Hepatocyte (in vitro differentiated cells): ENCODE measurements at regions not wholly inside any gene's neighbourhood (a gene's known extent, or its start where the extent isn't known, plus 50 kb on each side); places are given as distances from the start of the nearest gene placed in this dataset.

ENCODE experiments used
- DNase-seq: peaks from one replicate; pipeline ENCODE4 v3.0.0-alpha.2; 2016; ENCODE audit warnings: low spot score
- H2AFZ ChIP-seq: fragments of 200-600 bp; sonication (generic); 2 replicates; pipeline ENCODE4 v1.6.0; 2016; ENCODE audit warnings: antibody characterized with exemption, mild to moderate bottlenecking
- H3K27ac ChIP-seq: fragments of 200-600 bp; sonication (generic); 2 replicates; pipeline ENCODE4 v1.5.1; 2016; ENCODE audit warnings: mild to moderate bottlenecking
- H3K27me3 ChIP-seq: fragments of 200-600 bp; sonication (generic); 2 replicates; pipeline ENCODE4 v1.6.1; 2016
- H3K36me3 ChIP-seq: fragments of 200-600 bp; sonication (generic); replicated peaks from 2 replicates; pipeline ENCODE4 v1.5.1; 2016; ENCODE audit warnings: low read depth; ENCODE audit not compliant: insufficient read depth
- H3K4me1 ChIP-seq: fragments of 200-600 bp; sonication (generic); 2 replicates; pipeline ENCODE4 v1.5.1; 2016; ENCODE audit warnings: mild to moderate bottlenecking, moderate library complexity; ENCODE audit not compliant: insufficient read depth
- H3K4me2 ChIP-seq: fragments of 200-600 bp; sonication (generic); 2 replicates; pipeline ENCODE4 v1.6.0; 2016
- H3K4me3 ChIP-seq: fragments of 200-600 bp; sonication (generic); 2 replicates; pipeline ENCODE4 v1.5.1; 2016; ENCODE audit warnings: mild to moderate bottlenecking
- H3K79me2 ChIP-seq: fragments of 200-600 bp; sonication (generic); 2 replicates; pipeline ENCODE4 v1.6.0; 2017; ENCODE audit warnings: mild to moderate bottlenecking
- H3K9me2 ChIP-seq: fragments of 200-600 bp; sonication (generic); replicated peaks from 2 replicates; pipeline ENCODE4 v1.6.0; 2017; ENCODE audit warnings: mild to moderate bottlenecking; ENCODE audit not compliant: insufficient read depth
- H3K9me3 ChIP-seq: fragments of 200-600 bp; sonication (generic); 2 replicates; pipeline ENCODE4 v1.5.1; 2016; ENCODE audit warnings: low read depth, mild to moderate bottlenecking
- H4K20me1 ChIP-seq: fragments of 200-600 bp; sonication (generic); 2 replicates; pipeline ENCODE4 v1.6.0; 2016; ENCODE audit warnings: mild to moderate bottlenecking; ENCODE audit not compliant: insufficient read depth, poor library complexity, severe bottlenecking
- EZH2 ChIP-seq: fragments of 200-600 bp; sonication (generic); IDR thresholded peaks from 2 replicates; pipeline ENCODE4 v1.6.1; 2016; ENCODE audit warnings: antibody characterized with exemption, mild to moderate bottlenecking, borderline replicate concordance
- EZH2phosphoT487 ChIP-seq: fragments of 200-600 bp; sonication (generic); IDR thresholded peaks from one replicate; pipeline ENCODE4 v1.6.1; 2018; ENCODE audit warnings: antibody characterized with exemption, mild to moderate bottlenecking, low read depth, moderate library complexity; ENCODE audit not compliant: unreplicated experiment, severe bottlenecking
- WGBS: methylation state at CpG from one replicate; pipeline ENCODE4 v1.1.6; 2016; ENCODE audit warnings: low lambda C conversion rate; ENCODE audit errors: missing lambda C conversion rate; 5-methylcytosine and 5-hydroxymethylcytosine counted together
- TF ChIP-seq, protein P1 (sequence below): fragments of 200-600 bp; sonication (generic); IDR thresholded peaks from 2 replicates; pipeline ENCODE4 v1.5.1; 2016; ENCODE audit warnings: antibody characterized with exemption, mild to moderate bottlenecking; ENCODE audit not compliant: poor library complexity

DNA sequence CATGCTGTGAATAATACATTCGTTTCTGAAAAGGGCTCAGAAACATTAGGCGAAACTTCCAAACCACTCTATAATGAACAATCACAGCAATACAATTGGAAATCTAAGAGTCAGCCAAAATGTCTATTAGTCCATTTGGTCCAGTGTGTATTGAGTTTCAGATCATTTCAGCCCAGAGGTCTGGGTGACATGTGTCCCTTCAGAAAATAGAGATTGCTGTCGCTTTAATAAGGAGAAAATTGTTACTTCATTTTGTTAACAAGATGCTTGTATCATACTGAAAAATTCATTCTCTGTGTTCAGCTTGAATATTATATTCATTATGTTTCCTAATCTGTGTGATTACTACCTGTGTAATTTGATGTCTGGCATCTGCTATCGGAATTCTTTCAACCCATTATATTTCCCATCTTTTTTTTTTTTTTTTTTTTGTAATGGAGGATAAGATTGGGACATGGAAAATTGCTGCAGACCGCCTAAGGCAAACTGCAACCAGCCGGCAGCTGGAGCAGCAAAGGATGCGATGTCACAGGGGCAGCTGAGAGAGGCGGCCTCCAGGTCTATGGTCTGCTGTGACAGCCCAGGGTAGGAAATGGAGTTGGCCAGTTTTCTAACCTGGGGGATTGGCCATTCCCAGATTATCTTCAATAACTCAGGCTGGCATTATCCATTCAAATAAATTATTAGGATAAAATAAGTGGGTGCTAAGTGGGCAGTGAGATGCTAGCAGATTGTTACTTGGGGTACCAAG lies 170.9 kb upstream of the NPVF start:
- Histone ChIP-seq H3K9me2 (no peaks in the 10 kb centered on the region), H3K4me1 (no peaks in the 10 kb centered on the region), H3K79me2 (no peaks in the 10 kb centered on the region), H3K36me3 (no peaks in the 10 kb centered on the region), H3K27me3 (no peaks in the 10 kb centered on the region), H3K4me3 (no peak overlapping the region), H4K20me1 (no peaks in the 10 kb centered on the region), H3K9me3 (no peaks in the 10 kb centered on the region), H3K4me2 (no peak overlapping the region), H3K27ac (no peak overlapping the region), H2AFZ (no peak overlapping the region)
- 87% methylated on average over 8 of the region's 8 CpGs for WGBS
- TF ChIP-seq EZH2 (no peak), EZH2phosphoT487 (no peak)
- TF ChIP-seq, protein P1, sequence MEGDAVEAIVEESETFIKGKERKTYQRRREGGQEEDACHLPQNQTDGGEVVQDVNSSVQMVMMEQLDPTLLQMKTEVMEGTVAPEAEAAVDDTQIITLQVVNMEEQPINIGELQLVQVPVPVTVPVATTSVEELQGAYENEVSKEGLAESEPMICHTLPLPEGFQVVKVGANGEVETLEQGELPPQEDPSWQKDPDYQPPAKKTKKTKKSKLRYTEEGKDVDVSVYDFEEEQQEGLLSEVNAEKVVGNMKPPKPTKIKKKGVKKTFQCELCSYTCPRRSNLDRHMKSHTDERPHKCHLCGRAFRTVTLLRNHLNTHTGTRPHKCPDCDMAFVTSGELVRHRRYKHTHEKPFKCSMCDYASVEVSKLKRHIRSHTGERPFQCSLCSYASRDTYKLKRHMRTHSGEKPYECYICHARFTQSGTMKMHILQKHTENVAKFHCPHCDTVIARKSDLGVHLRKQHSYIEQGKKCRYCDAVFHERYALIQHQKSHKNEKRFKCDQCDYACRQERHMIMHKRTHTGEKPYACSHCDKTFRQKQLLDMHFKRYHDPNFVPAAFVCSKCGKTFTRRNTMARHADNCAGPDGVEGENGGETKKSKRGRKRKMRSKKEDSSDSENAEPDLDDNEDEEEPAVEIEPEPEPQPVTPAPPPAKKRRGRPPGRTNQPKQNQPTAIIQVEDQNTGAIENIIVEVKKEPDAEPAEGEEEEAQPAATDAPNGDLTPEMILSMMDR, result no peak
- no peak for DNase-seq

DNA sequence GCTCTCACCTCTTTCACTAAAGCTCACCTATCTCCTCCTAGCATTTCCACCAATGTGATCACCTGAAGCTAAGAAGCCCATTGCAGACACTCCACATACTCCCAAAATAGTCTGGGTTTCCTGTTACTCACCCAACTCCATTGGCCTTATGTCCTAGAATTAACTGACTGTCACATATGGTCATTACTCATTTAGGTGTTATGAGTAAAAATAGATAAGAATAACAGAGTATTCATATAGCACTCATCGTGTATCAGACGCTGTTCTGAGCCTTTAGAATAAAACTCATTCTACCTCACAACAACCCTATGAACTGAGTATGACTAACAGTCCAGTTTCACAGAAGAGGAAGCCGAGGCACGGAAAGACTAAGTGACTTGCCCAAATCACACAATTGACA lies 174.2 kb upstream of the NPVF start:
- H3K36me3 ChIP-seq, result no peaks in the 10 kb centered on the region
- no peaks in the 10 kb centered on the region for H3K79me2 ChIP-seq
- no peaks in the 10 kb centered on the region for H4K20me1 ChIP-seq
- 88% methylated on average over 4 of the region's 4 CpGs for WGBS
- no peaks in the 10 kb centered on the region for H3K9me2 ChIP-seq
- H3K9me3 ChIP-seq, result no peaks in the 10 kb centered on the region
- no peak for DNase-seq
- no peak overlapping the region for H3K4me3 ChIP-seq
- H3K27me3 ChIP-seq, result no peaks in the 10 kb centered on the region
- H3K4me1 ChIP-seq, result peaks cover 4% of the 10 kb centered on the region
- H2AFZ ChIP-seq, result no peak overlapping the region
- TF ChIP-seq, protein P1, result no peak
- TF ChIP-seq EZH2phosphoT487, result no peak
- TF ChIP-seq EZH2, result no peak
- no peak overlapping the region for H3K4me2 ChIP-seq
- H3K27ac ChIP-seq, result no peak overlapping the region

DNA sequence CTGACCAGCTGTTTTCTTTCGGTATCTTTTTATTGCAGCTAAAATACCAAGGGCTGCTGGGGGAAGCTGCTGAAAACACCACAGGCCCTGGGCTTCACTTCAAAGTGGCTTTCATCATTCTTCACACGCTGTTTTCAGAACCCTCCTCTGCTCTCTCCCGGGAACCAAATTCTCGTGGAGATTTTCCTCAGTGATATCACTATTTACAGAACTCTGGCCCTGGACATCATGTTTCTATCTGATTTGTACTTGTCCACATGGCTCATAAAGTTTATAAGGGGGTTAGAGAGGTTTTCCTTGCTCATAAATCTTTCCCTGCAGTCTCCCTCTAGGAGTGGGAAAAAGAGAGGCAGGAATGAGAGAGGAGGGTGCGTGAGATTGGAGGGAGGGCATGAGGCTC lies 177.4 kb upstream of the NPVF start:
- no peaks in the 10 kb centered on the region for H4K20me1 ChIP-seq
- DNase-seq, result peak; percentile 43
- no peaks in the 10 kb centered on the region for H3K79me2 ChIP-seq
- H3K27me3 ChIP-seq, result no peaks in the 10 kb centered on the region
- H2AFZ ChIP-seq, result no peak overlapping the region
- H3K36me3 ChIP-seq, result no peaks in the 10 kb centered on the region
- H3K4me1 ChIP-seq, result peaks cover 4% of the 10 kb centered on the region
- H3K4me2 ChIP-seq, result no peak overlapping the region
- 21% methylated on average over 5 of the region's 5 CpGs for WGBS
- TF ChIP-seq, protein P1, result no peak
- TF ChIP-seq EZH2 (no peak), EZH2phosphoT487 (no peak)
- no peaks in the 10 kb centered on the region for H3K9me3 ChIP-seq
- no peaks in the 10 kb centered on the region for H3K9me2 ChIP-seq
- no peak overlapping the region for H3K27ac ChIP-seq
- H3K4me3 ChIP-seq, result no peak overlapping the region
